PC-9 (cell line): ENCODE measurements at regions not wholly inside any gene's neighbourhood (a gene's known extent, or its start where the extent isn't known, plus 50 kb on each side); places are given as distances from the start of the nearest gene placed in this dataset.

Experiments
- BruUV-seq: library from RNA; stranded (reverse); fragments of 400-500 nt; replicated peaks from 2 replicates; lab custom pipeline; 2021; lab: Mats Ljungman, UMichigan
- CTCF ChIA-PET: fragments of 300-600 bp; sonication (Branson Sonifier 250); formaldehyde crosslinking; loops from one replicate; lab custom pipeline; 2022; ENCODE audit warnings: antibody characterized with exemption; lab: Charles Lee
- POLR2A ChIA-PET: fragments of 300-600 bp; sonication (Branson Sonifier 250); formaldehyde crosslinking; loops from one replicate; lab custom pipeline; 2022; ENCODE audit warnings: antibody characterized with exemption; ENCODE audit not compliant: unreplicated experiment; lab: Charles Lee
- DNase-seq, 2 experiments: peaks; one replicate each; pipeline versions ENCODE4 v3.0.0 to v3.0.0-alpha.2; 2015 to 2022; ENCODE audit warnings: mixed read lengths in 1 of 2
- H2AFZ ChIP-seq: fragments of 200-600 bp; sonication (generic); 2 replicates; pipeline ENCODE4 v1.8.1; 2017; ENCODE audit warnings: antibody characterized with exemption
- H3F3A ChIP-seq: fragments of 200-600 bp; sonication (generic); 2 replicates; pipeline ENCODE4 v1.8.1; 2017; ENCODE audit warnings: antibody characterized with exemption, mild to moderate bottlenecking, low read depth; ENCODE audit not compliant: insufficient read depth
- H3K27ac ChIP-seq: fragments of 200-600 bp; sonication (generic); 2 replicates; pipeline ENCODE4 v1.6.1; 2016; ENCODE audit warnings: mixed run types
- H3K27me3 ChIP-seq: fragments of 200-600 bp; sonication (generic); 2 replicates; pipeline ENCODE4 v1.6.1; 2016; ENCODE audit warnings: low read depth, mixed run types; ENCODE audit not compliant: insufficient read depth
- H3K36me3 ChIP-seq: fragments of 200-600 bp; sonication (generic); 2 replicates; pipeline ENCODE4 v1.6.1; 2016; ENCODE audit warnings: low read depth, mixed run types
- H3K4me1 ChIP-seq: fragments of 200-600 bp; sonication (generic); replicated peaks from 2 replicates; pipeline ENCODE4 v1.6.1; 2016; ENCODE audit warnings: mixed run types; ENCODE audit not compliant: insufficient read depth
- H3K4me2 ChIP-seq: fragments of 200-600 bp; sonication (generic); 2 replicates; pipeline ENCODE4 v1.6.1; 2017; ENCODE audit warnings: mixed run types
- H3K4me3 ChIP-seq: fragments of 200-600 bp; sonication (generic); 2 replicates; pipeline ENCODE4 v1.6.1; 2016; ENCODE audit warnings: mixed run types
- H3K79me2 ChIP-seq: fragments of 200-600 bp; sonication (generic); 2 replicates; pipeline ENCODE4 v1.6.1; 2017; ENCODE audit warnings: low read depth, mixed run types
- H3K9me2 ChIP-seq: fragments of 200-600 bp; sonication (generic); 2 replicates; pipeline ENCODE4 v1.8.1; 2017; ENCODE audit warnings: mild to moderate bottlenecking; ENCODE audit not compliant: insufficient read depth
- H3K9me3 ChIP-seq: fragments of 200-600 bp; sonication (generic); 2 replicates; pipeline ENCODE4 v1.8.1; 2016; ENCODE audit warnings: low read depth; ENCODE audit not compliant: insufficient read depth
- H4K20me1 ChIP-seq: fragments of 200-600 bp; sonication (generic); 2 replicates; pipeline ENCODE4 v1.8.1; 2017; ENCODE audit not compliant: insufficient read depth
- CTCF ChIP-seq: fragments of 200-600 bp; sonication (generic); conservative IDR thresholded peaks from 2 replicates; pipeline ENCODE4 v1.6.1; 2017; ENCODE audit warnings: mixed run types, antibody characterized with exemption, mild to moderate bottlenecking, moderate library complexity
- EZH2 ChIP-seq: fragments of 200-600 bp; sonication (generic); IDR thresholded peaks from 2 replicates; pipeline ENCODE4 v1.8.0; 2017; ENCODE audit warnings: antibody characterized with exemption, low read depth
- intact Hi-C: fragments of 100-400 bp; cut with micrococcal nuclease; formaldehyde crosslinking; loops from one replicate; pipeline ENCODE4 v1.10.0; 2022; ENCODE audit not compliant: unreplicated experiment

DNA sequence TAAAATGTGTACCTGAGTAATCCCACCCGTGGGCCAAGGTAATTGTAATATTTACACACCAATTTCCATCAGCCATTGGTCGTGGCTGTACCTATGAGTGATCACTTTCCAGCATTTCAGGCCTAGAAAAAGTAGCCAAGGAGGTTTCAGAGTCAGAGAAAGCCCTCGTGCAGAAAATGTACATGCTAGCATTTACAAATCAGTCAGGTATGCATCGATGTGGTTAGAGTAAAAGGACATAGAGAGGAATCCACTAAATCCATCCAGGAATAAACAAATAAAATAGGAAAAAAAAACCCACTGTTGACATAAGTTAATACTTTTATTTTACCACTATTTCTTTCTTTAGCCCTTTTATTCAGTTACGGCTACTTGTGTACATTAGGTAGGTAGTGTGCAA lies 256.8 kb downstream of the TRIML1 start:
- H3K4me1 ChIP-seq: no peaks in the 10 kb centered on the region
- no peaks in the 10 kb centered on the region for H3F3A ChIP-seq
- H2AFZ ChIP-seq: no peak overlapping the region
- no peaks in the 10 kb centered on the region for H3K79me2 ChIP-seq
- BruUV-seq: no TSS peak
- no peaks in the 10 kb centered on the region for H3K27me3 ChIP-seq
- no peaks in the 10 kb centered on the region for H3K9me2 ChIP-seq
- H4K20me1 ChIP-seq: no peaks in the 10 kb centered on the region
- H3K27ac ChIP-seq: no peak overlapping the region
- H3K4me2 ChIP-seq: no peak overlapping the region
- TF ChIP-seq EZH2: no peak
- TF ChIP-seq CTCF: no peak
- intact Hi-C loops: no loop called here
- H3K9me3 ChIP-seq: no peaks in the 10 kb centered on the region
- no peak for DNase-seq
- POLR2A ChIA-PET: no interaction called here
- no peak overlapping the region for H3K4me3 ChIP-seq
- no peaks in the 10 kb centered on the region for H3K36me3 ChIP-seq
- CTCF ChIA-PET: no interaction called here

GRCh38 chr4:188399834-188400233 lies 260.6 kb downstream of the TRIML1 start:
- no peaks in the 10 kb centered on the region for H3K4me1 ChIP-seq
- no peak overlapping the region for H3K4me3 ChIP-seq
- no peaks in the 10 kb centered on the region for H3F3A ChIP-seq
- intact Hi-C loops: no loop called here
- no peak overlapping the region for H3K4me2 ChIP-seq
- no TSS peak for BruUV-seq
- H2AFZ ChIP-seq: no peak overlapping the region
- POLR2A ChIA-PET: no interaction called here
- H3K36me3 ChIP-seq: no peaks in the 10 kb centered on the region
- no peak for TF ChIP-seq EZH2
- no peak for TF ChIP-seq CTCF
- no peak for DNase-seq
- H3K79me2 ChIP-seq: no peaks in the 10 kb centered on the region
- CTCF ChIA-PET: no interaction called here
- no peak overlapping the region for H3K27ac ChIP-seq
- H3K9me2 ChIP-seq: no peaks in the 10 kb centered on the region
- no peaks in the 10 kb centered on the region for H3K27me3 ChIP-seq
- H4K20me1 ChIP-seq: no peaks in the 10 kb centered on the region
- no peaks in the 10 kb centered on the region for H3K9me3 ChIP-seq

GRCh38 chr4:188400451-188400850 lies 261.2 kb downstream of the TRIML1 start:
- no peak for TF ChIP-seq CTCF
- TF ChIP-seq EZH2: no peak
- CTCF ChIA-PET: no interaction called here

More at GRCh38 chr4:188400451-188400850, 261.2 kb downstream of the TRIML1 start:
- Histone ChIP-seq H3K9me2 (no peaks in the 10 kb centered on the region), H3K36me3 (no peaks in the 10 kb centered on the region), H3K4me2 (no peak overlapping the region), H3K79me2 (no peaks in the 10 kb centered on the region), H3K4me3 (no peak overlapping the region), H4K20me1 (no peaks in the 10 kb centered on the region), H3K9me3 (no peaks in the 10 kb centered on the region), H3K4me1 (no peaks in the 10 kb centered on the region), H2AFZ (no peak overlapping the region), H3F3A (no peaks in the 10 kb centered on the region), H3K27me3 (no peaks in the 10 kb centered on the region), H3K27ac (no peak overlapping the region)
- no TSS peak for BruUV-seq
- POLR2A ChIA-PET: no interaction called here
- DNase-seq: no peak
- intact Hi-C loops: no loop called here
